ENCODE measurements at regions not wholly inside any gene's neighbourhood (a gene's known extent, or its start where the extent isn't known, plus 50 kb on each side); places are given as distances from the start of the nearest gene placed in this dataset.

GRCh38 chr1:221154932-221155331 lies 275.7 kb downstream of the HLX start:
- Mint-ChIP-seq H3K27me3 (no peaks in the 10 kb centered on the region), H3K9me3 (no peaks in the 10 kb centered on the region), H3K27ac (no peak overlapping the region), H3K4me1 (no peaks in the 10 kb centered on the region), H3K36me3 (ENCODE audit: low read depth) (no peaks in the 10 kb centered on the region), H3K4me3 (no peak overlapping the region)
- DNase-seq = no peak
- ATAC-seq = no peak

GRCh38 chr1:221157026-221157761 lies 278.0 kb downstream of the HLX start:
- Mint-ChIP-seq H3K4me1 (no peaks in the 10 kb centered on the region), H3K9me3 (no peaks in the 10 kb centered on the region), H3K27ac (no peak overlapping the region), H3K27me3 (peaks cover 2% of the 10 kb centered on the region), H3K36me3 (ENCODE audit: low read depth) (no peaks in the 10 kb centered on the region), H3K4me3 (no peak overlapping the region)
- DNase-seq = no peak
- no peak for ATAC-seq

GRCh38 chr1:221159608-221160007 lies 280.4 kb downstream of the HLX start:
- Mint-ChIP-seq H3K27ac (no peak overlapping the region), H3K27me3 (peaks cover 9% of the 10 kb centered on the region), H3K4me3 (no peak overlapping the region), H3K36me3 (ENCODE audit: low read depth) (no peaks in the 10 kb centered on the region), H3K9me3 (no peaks in the 10 kb centered on the region), H3K4me1 (no peaks in the 10 kb centered on the region)
- DNase-seq = no peak
- no peak for ATAC-seq

- Mint-ChIP-seq H3K27ac (no peak overlapping the region), H3K9me3 (no peaks in the 10 kb centered on the region), H3K4me1 (peaks cover under 1% of the 10 kb centered on the region), H3K27me3 (peaks cover 15% of the 10 kb centered on the region), H3K4me3 (no peak overlapping the region), H3K36me3 (ENCODE audit: low read depth) (no peaks in the 10 kb centered on the region)
- DNase-seq (no peak), ATAC-seq (no peak)
These were observed 282.4 kb downstream of the HLX start for GRCh38 chr1:221161571-221162041.

- peaks cover 16% of the 10 kb centered on the region for H3K27me3 Mint-ChIP-seq
- peaks cover 7% of the 10 kb centered on the region for H3K4me1 Mint-ChIP-seq
- no peaks in the 10 kb centered on the region for H3K36me3 Mint-ChIP-seq (ENCODE audit: low read depth)
- H3K27ac Mint-ChIP-seq = no peak overlapping the region
- no peak overlapping the region for H3K4me3 Mint-ChIP-seq
- DNase-seq (no peak), ATAC-seq (no peak)
- no peaks in the 10 kb centered on the region for H3K9me3 Mint-ChIP-seq
These were observed 283.1 kb downstream of the HLX start for GRCh38 chr1:221162352-221162751.

GRCh38 chr1:221162939-221163338 lies 283.7 kb downstream of the HLX start:
- H3K36me3 Mint-ChIP-seq (ENCODE audit: low read depth) = no peaks in the 10 kb centered on the region
- H3K4me3 Mint-ChIP-seq = no peak overlapping the region
- no peak for DNase-seq
- no peak for ATAC-seq
- H3K4me1 Mint-ChIP-seq = peaks cover 11% of the 10 kb centered on the region
- peaks cover 20% of the 10 kb centered on the region for H3K27me3 Mint-ChIP-seq
- no peaks in the 10 kb centered on the region for H3K9me3 Mint-ChIP-seq
- no peak overlapping the region for H3K27ac Mint-ChIP-seq

GRCh38 chr1:221164029-221164428 lies 284.8 kb downstream of the HLX start:
- peaks cover 11% of the 10 kb centered on the region for H3K4me1 Mint-ChIP-seq
- H3K27me3 Mint-ChIP-seq = peaks cover 20% of the 10 kb centered on the region
- H3K27ac Mint-ChIP-seq = no peak overlapping the region
- no peaks in the 10 kb centered on the region for H3K36me3 Mint-ChIP-seq (ENCODE audit: low read depth)
- no peak overlapping the region for H3K4me3 Mint-ChIP-seq
- DNase-seq = no peak
- ATAC-seq = no peak
- H3K9me3 Mint-ChIP-seq = no peaks in the 10 kb centered on the region

- Mint-ChIP-seq H3K9me3 (no peaks in the 10 kb centered on the region), H3K4me3 (no peak overlapping the region), H3K27ac (no peak overlapping the region), H3K27me3 (peaks cover 20% of the 10 kb centered on the region), H3K36me3 (ENCODE audit: low read depth) (no peaks in the 10 kb centered on the region), H3K4me1 (peaks cover 11% of the 10 kb centered on the region)
- DNase-seq (no peak), ATAC-seq (no peak)
These were observed 286.0 kb downstream of the HLX start for GRCh38 chr1:221164951-221165838.

- no peak overlapping the region for H3K27ac Mint-ChIP-seq
- no peak overlapping the region for H3K4me3 Mint-ChIP-seq
- ATAC-seq (no peak), DNase-seq (no peak)
- no peaks in the 10 kb centered on the region for H3K9me3 Mint-ChIP-seq
- H3K27me3 Mint-ChIP-seq = peaks cover 20% of the 10 kb centered on the region
- H3K4me1 Mint-ChIP-seq = peaks cover 11% of the 10 kb centered on the region
- no peaks in the 10 kb centered on the region for H3K36me3 Mint-ChIP-seq (ENCODE audit: low read depth)
These were observed 286.7 kb downstream of the HLX start for GRCh38 chr1:221165839-221166500.

- H3K4me1 Mint-ChIP-seq = peaks cover 11% of the 10 kb centered on the region
- ATAC-seq = no peak
These were observed 287.5 kb downstream of the HLX start for GRCh38 chr1:221166559-221167318.

GRCh38 chr1:221169447-221169889 lies 290.2 kb downstream of the HLX start:
- ATAC-seq = no peak
- Mint-ChIP-seq H3K27ac (no peak overlapping the region), H3K9me3 (peaks cover 6% of the 10 kb centered on the region), H3K4me1 (peaks cover 11% of the 10 kb centered on the region), H3K36me3 (ENCODE audit: low read depth) (no peaks in the 10 kb centered on the region), H3K27me3 (peaks cover 14% of the 10 kb centered on the region), H3K4me3 (no peak overlapping the region)
- DNase-seq = no peak

More at GRCh38 chr1:221166559-221167318, 287.5 kb downstream of the HLX start:
- Mint-ChIP-seq H3K9me3 (peaks cover 3% of the 10 kb centered on the region), H3K36me3 (ENCODE audit: low read depth) (no peaks in the 10 kb centered on the region), H3K4me3 (no peak overlapping the region), H3K27ac (no peak overlapping the region), H3K27me3 (peaks cover 20% of the 10 kb centered on the region)
- no peak for DNase-seq

GRCh38 chr1:221170171-221170570 lies 290.9 kb downstream of the HLX start:
- H3K36me3 Mint-ChIP-seq (ENCODE audit: low read depth) = no peaks in the 10 kb centered on the region
- DNase-seq (no peak), ATAC-seq (no peak)
- peaks cover 9% of the 10 kb centered on the region for H3K27me3 Mint-ChIP-seq
- no peak overlapping the region for H3K27ac Mint-ChIP-seq
- H3K9me3 Mint-ChIP-seq = peaks cover 6% of the 10 kb centered on the region
- H3K4me3 Mint-ChIP-seq = no peak overlapping the region
- peaks cover 11% of the 10 kb centered on the region for H3K4me1 Mint-ChIP-seq

GRCh38 chr1:221171768-221172167 lies 292.5 kb downstream of the HLX start:
- H3K9me3 Mint-ChIP-seq = peaks cover 6% of the 10 kb centered on the region
- ATAC-seq (no peak), DNase-seq (no peak)
- no peak overlapping the region for H3K4me3 Mint-ChIP-seq
- H3K27me3 Mint-ChIP-seq = peaks cover 11% of the 10 kb centered on the region
- no peaks in the 10 kb centered on the region for H3K36me3 Mint-ChIP-seq (ENCODE audit: low read depth)
- peaks cover 8% of the 10 kb centered on the region for H3K4me1 Mint-ChIP-seq
- no peak overlapping the region for H3K27ac Mint-ChIP-seq

GRCh38 chr1:221172841-221173240 lies 293.6 kb downstream of the HLX start:
- DNase-seq (no peak), ATAC-seq (no peak)
- H3K4me1 Mint-ChIP-seq = no peaks in the 10 kb centered on the region
- H3K27me3 Mint-ChIP-seq = peaks cover 6% of the 10 kb centered on the region
- H3K9me3 Mint-ChIP-seq = peaks cover 6% of the 10 kb centered on the region
- no peaks in the 10 kb centered on the region for H3K36me3 Mint-ChIP-seq (ENCODE audit: low read depth)
- no peak overlapping the region for H3K27ac Mint-ChIP-seq
- no peak overlapping the region for H3K4me3 Mint-ChIP-seq

Measured in activated naive CD8-positive, alpha-beta T cell treated with anti-CD3 and anti-CD28 coated beads, Interleukin-2, amount 50 U/mL, for 24 hours (primary cell).